Peyer's patch (tissue), 4 donors: ENCODE measurements at regions not wholly inside any gene's neighbourhood (a gene's known extent, or its start where the extent isn't known, plus 50 kb on each side); places are given as distances from the start of the nearest gene placed in this dataset.

Experiments used
- DNase-seq, 3 donors: peaks; one replicate each; pipeline ENCODE4 v3.0.0-alpha.2; 2017 to 2019
- H3K27ac ChIP-seq, 4 donors: fragments of 200-600 bp; sonication (generic); one replicate each; pipeline ENCODE4 v1.5.1; 2016 to 2019
- H3K27me3 ChIP-seq, 2 donors: fragments of 200-600 bp; sonication (generic); one replicate each; pipeline ENCODE4 v1.5.1; 2019
- H3K36me3 ChIP-seq, 3 donors: fragments of 200-600 bp; sonication (generic); one replicate each; pipeline ENCODE4 v1.5.1; 2016 to 2019
- H3K4me1 ChIP-seq, 4 donors: fragments of 200-600 bp; sonication (generic); one replicate each; pipeline ENCODE4 v1.5.1; 2016 to 2019
- H3K4me3 ChIP-seq, 4 donors: fragments of 200-600 bp; sonication (generic); 1 replicate in 3 of 4; 2 replicates in 1 of 4; pipeline ENCODE4 v1.5.1; 2016 to 2019; ENCODE audit warnings: mild to moderate bottlenecking in 1 of 4
- H3K9me3 ChIP-seq, 4 donors: fragments of 200-600 bp; sonication (generic); one replicate each; pipeline ENCODE4 v1.5.1; 2016 to 2019; ENCODE audit warnings: mild to moderate bottlenecking in 1 of 4
- CTCF ChIP-seq, 6 experiments: fragments of 450-650 bp in 4 of 6; fragments of 200-600 bp in 2 of 6; sonication (generic) in 1 of 6; IDR thresholded peaks; one replicate each; pipeline ENCODE4 v1.5.1; 2017 to 2019; ENCODE audit warnings: antibody characterized with exemption in 6 of 6, mild to moderate bottlenecking in 3 of 6, moderate library complexity in 1 of 6
- POLR2A ChIP-seq, 2 donors: fragments of 450-650 bp; IDR thresholded peaks; one replicate each; pipeline ENCODE4 v1.5.1; 2017; ENCODE audit warnings: antibody characterized with exemption in 2 of 2, mild to moderate bottlenecking in 2 of 2, moderate library complexity in 2 of 2

- Histone ChIP-seq H3K36me3 (no peaks in the 10 kb centered on the region), H3K27me3 (no peaks in the 10 kb centered on the region), H3K4me1 (no peaks in the 10 kb centered on the region), H3K27ac (no peak overlapping the region), H3K9me3 (no peaks in the 10 kb centered on the region), H3K4me3 (no peak overlapping the region)
- DNase-seq: no peak
- no peak for TF ChIP-seq CTCF (IDR thresholded peaks at IDR 0.05)
- no peak for TF ChIP-seq POLR2A (IDR thresholded peaks at IDR 0.05)
Measured at GRCh38 chr5:92494508-92494907, 1086.5 kb downstream of the NR2F1-AS1 start.

GRCh38 chr5:92492908-92493307 lies 1088.1 kb downstream of the NR2F1-AS1 start:
- no peaks in the 10 kb centered on the region for H3K4me1 ChIP-seq
- TF ChIP-seq CTCF (IDR thresholded peaks at IDR 0.05) (no peak), POLR2A (IDR thresholded peaks at IDR 0.05) (no peak)
- no peaks in the 10 kb centered on the region for H3K9me3 ChIP-seq
- DNase-seq: no peak
- H3K4me3 ChIP-seq: no peak overlapping the region
- no peaks in the 10 kb centered on the region for H3K36me3 ChIP-seq
- no peaks in the 10 kb centered on the region for H3K27me3 ChIP-seq
- H3K27ac ChIP-seq: no peak overlapping the region

- Histone ChIP-seq H3K4me1 (no peaks in the 10 kb centered on the region), H3K36me3 (no peaks in the 10 kb centered on the region), H3K9me3 (no peaks in the 10 kb centered on the region), H3K27me3 (no peaks in the 10 kb centered on the region), H3K4me3 (no peak overlapping the region), H3K27ac (no peak overlapping the region)
- DNase-seq: no peak
- TF ChIP-seq POLR2A (IDR thresholded peaks at IDR 0.05): no peak
- no peak for TF ChIP-seq CTCF (IDR thresholded peaks at IDR 0.05)
Measured at GRCh38 chr5:92484484-92484883, 1096.5 kb downstream of the NR2F1-AS1 start.

GRCh38 chr5:92472981-92473566 lies 1090.0 kb upstream of the ARRDC3 start:
- Histone ChIP-seq H3K4me1 (no peaks in the 10 kb centered on the region), H3K9me3 (no peaks in the 10 kb centered on the region), H3K27me3 (no peaks in the 10 kb centered on the region), H3K4me3 (no peak overlapping the region), H3K36me3 (no peaks in the 10 kb centered on the region), H3K27ac (no peak overlapping the region)
- no peak for TF ChIP-seq CTCF (IDR thresholded peaks at IDR 0.05)
- TF ChIP-seq POLR2A (IDR thresholded peaks at IDR 0.05): no peak
- no peak for DNase-seq

- Histone ChIP-seq H3K4me1 (no peaks in the 10 kb centered on the region), H3K27me3 (no peaks in the 10 kb centered on the region), H3K36me3 (no peaks in the 10 kb centered on the region), H3K9me3 (no peaks in the 10 kb centered on the region), H3K27ac (no peak overlapping the region), H3K4me3 (no peak overlapping the region)
- no peak for TF ChIP-seq POLR2A (IDR thresholded peaks at IDR 0.05)
- TF ChIP-seq CTCF (IDR thresholded peaks at IDR 0.05): no peak
- DNase-seq: no peak
Measured at GRCh38 chr5:92471861-92472260, 1088.7 kb upstream of the ARRDC3 start.

- Histone ChIP-seq H3K27me3 (no peaks in the 10 kb centered on the region), H3K27ac (no peak overlapping the region), H3K9me3 (no peaks in the 10 kb centered on the region), H3K36me3 (no peaks in the 10 kb centered on the region), H3K4me1 (no peaks in the 10 kb centered on the region), H3K4me3 (no peak overlapping the region)
- no peak for TF ChIP-seq POLR2A (IDR thresholded peaks at IDR 0.05)
- no peak for TF ChIP-seq CTCF (IDR thresholded peaks at IDR 0.05)
- DNase-seq: no peak
Measured at GRCh38 chr5:92470770-92471169, 1087.7 kb upstream of the ARRDC3 start.
